HL-60 (cell line): ENCODE measurements at regions not wholly inside any gene's neighbourhood (a gene's known extent, or its start where the extent isn't known, plus 50 kb on each side); places are given as distances from the start of the nearest gene placed in this dataset.

Experiments
- DNase-seq, 2 experiments: peaks; one replicate each; pipeline ENCODE4 v3.0.0-alpha.2; 2010 to 2020; ENCODE audit warnings: low read depth in 1 of 2, low spot score in 1 of 2
- H3K27ac ChIP-seq: fragments of 250-450 bp; sonication (Bioruptor Pico); replicated peaks from 2 replicates; pipeline ENCODE4 v1.5.1; 2020; ENCODE audit warnings: mild to moderate bottlenecking, moderate library complexity
- H3K27me3 ChIP-seq: fragments of 250-450 bp; sonication (Bioruptor Pico); 2 replicates; pipeline ENCODE4 v1.5.1; 2021; ENCODE audit warnings: mild to moderate bottlenecking, moderate library complexity; ENCODE audit not compliant: insufficient read depth, poor library complexity, severe bottlenecking
- H3K4me3 ChIP-seq: replicated peaks from 2 replicates; pipeline ENCODE4 v1.5.1; 2011; ENCODE audit warnings: mild to moderate bottlenecking, control low read depth, low read length; ENCODE audit not compliant: insufficient read depth
- GABPA ChIP-seq: IDR thresholded peaks from 2 replicates; pipeline ENCODE4 v1.6.1; 2012; ENCODE audit warnings: low read depth
- POLR2AphosphoS5 ChIP-seq: IDR thresholded peaks from 2 replicates; pipeline ENCODE4 v1.6.1; 2012; ENCODE audit warnings: low read depth
- SPI1 ChIP-seq: IDR thresholded peaks from 2 replicates; pipeline ENCODE4 v1.6.1; 2012; ENCODE audit warnings: low read depth, mild to moderate bottlenecking, borderline replicate concordance
- TF ChIP-seq, protein P1 (sequence below): IDR thresholded peaks from one replicate; pipeline ENCODE4 v1.5.1; 2011; ENCODE audit warnings: low read length, control low read depth, inconsistent platforms; ENCODE audit not compliant: insufficient read depth
- TF ChIP-seq, protein P2 (sequence below): IDR thresholded peaks from 2 replicates; pipeline ENCODE4 v1.6.1; 2012; ENCODE audit warnings: low read depth; ENCODE audit not compliant: insufficient replicate concordance

DNA sequence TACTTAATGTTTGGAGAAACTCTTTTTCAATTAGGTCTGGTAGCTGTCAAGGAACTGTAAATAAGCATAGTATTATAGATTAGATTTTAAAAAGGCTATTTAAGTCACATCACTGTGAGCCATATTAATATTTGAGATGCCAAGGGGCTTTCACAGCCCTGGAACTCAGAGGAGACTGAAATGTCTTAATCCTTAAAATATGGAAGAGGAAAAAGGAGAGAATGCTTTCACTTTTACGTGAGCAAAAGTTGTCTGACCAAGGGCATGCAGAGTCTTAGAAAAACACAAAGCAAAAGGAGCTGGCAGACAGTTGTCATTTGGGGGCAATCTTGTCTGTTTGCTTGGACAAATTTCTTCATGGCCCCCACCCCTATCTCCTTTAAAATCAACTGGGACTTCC is 253.2 kb upstream of the IGFBP7 start:
- Histone ChIP-seq H3K4me3 (no peak overlapping the region), H3K27ac (no peak overlapping the region), H3K27me3 (no peaks in the 10 kb centered on the region)
- TF ChIP-seq, protein P1, sequence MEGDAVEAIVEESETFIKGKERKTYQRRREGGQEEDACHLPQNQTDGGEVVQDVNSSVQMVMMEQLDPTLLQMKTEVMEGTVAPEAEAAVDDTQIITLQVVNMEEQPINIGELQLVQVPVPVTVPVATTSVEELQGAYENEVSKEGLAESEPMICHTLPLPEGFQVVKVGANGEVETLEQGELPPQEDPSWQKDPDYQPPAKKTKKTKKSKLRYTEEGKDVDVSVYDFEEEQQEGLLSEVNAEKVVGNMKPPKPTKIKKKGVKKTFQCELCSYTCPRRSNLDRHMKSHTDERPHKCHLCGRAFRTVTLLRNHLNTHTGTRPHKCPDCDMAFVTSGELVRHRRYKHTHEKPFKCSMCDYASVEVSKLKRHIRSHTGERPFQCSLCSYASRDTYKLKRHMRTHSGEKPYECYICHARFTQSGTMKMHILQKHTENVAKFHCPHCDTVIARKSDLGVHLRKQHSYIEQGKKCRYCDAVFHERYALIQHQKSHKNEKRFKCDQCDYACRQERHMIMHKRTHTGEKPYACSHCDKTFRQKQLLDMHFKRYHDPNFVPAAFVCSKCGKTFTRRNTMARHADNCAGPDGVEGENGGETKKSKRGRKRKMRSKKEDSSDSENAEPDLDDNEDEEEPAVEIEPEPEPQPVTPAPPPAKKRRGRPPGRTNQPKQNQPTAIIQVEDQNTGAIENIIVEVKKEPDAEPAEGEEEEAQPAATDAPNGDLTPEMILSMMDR, result no peak
- TF ChIP-seq SPI1 (peak; percentile 69), POLR2AphosphoS5 (no peak), GABPA (no peak)
- TF ChIP-seq, protein P2, sequence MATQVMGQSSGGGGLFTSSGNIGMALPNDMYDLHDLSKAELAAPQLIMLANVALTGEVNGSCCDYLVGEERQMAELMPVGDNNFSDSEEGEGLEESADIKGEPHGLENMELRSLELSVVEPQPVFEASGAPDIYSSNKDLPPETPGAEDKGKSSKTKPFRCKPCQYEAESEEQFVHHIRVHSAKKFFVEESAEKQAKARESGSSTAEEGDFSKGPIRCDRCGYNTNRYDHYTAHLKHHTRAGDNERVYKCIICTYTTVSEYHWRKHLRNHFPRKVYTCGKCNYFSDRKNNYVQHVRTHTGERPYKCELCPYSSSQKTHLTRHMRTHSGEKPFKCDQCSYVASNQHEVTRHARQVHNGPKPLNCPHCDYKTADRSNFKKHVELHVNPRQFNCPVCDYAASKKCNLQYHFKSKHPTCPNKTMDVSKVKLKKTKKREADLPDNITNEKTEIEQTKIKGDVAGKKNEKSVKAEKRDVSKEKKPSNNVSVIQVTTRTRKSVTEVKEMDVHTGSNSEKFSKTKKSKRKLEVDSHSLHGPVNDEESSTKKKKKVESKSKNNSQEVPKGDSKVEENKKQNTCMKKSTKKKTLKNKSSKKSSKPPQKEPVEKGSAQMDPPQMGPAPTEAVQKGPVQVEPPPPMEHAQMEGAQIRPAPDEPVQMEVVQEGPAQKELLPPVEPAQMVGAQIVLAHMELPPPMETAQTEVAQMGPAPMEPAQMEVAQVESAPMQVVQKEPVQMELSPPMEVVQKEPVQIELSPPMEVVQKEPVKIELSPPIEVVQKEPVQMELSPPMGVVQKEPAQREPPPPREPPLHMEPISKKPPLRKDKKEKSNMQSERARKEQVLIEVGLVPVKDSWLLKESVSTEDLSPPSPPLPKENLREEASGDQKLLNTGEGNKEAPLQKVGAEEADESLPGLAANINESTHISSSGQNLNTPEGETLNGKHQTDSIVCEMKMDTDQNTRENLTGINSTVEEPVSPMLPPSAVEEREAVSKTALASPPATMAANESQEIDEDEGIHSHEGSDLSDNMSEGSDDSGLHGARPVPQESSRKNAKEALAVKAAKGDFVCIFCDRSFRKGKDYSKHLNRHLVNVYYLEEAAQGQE, result no peak
- no peak for DNase-seq

DNA sequence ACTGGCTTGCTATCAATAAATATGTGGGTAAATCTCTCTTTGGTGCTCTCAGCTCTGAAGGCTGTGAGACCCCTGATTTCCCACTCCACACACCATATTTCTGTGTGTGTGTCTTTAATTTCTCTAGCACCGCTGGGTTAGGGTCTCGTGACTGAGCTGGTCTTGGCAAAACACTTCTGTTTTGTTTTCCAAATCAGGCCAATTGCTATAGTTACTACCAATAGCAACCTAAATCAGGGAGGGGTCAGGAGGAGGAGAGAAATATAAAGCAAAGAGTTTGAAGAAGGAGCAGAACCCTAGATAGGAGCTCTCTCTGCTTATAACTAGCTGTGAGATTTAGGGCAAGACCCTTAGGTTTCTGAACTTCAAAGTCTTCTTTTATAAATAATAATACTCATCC is 250.5 kb upstream of the IGFBP7 start:
- DNase-seq, result no peak
- no peak for TF ChIP-seq GABPA
- TF ChIP-seq, protein P1, result no peak
- no peak for TF ChIP-seq POLR2AphosphoS5
- TF ChIP-seq, protein P2, result no peak
- TF ChIP-seq SPI1, result no peak

DNA sequence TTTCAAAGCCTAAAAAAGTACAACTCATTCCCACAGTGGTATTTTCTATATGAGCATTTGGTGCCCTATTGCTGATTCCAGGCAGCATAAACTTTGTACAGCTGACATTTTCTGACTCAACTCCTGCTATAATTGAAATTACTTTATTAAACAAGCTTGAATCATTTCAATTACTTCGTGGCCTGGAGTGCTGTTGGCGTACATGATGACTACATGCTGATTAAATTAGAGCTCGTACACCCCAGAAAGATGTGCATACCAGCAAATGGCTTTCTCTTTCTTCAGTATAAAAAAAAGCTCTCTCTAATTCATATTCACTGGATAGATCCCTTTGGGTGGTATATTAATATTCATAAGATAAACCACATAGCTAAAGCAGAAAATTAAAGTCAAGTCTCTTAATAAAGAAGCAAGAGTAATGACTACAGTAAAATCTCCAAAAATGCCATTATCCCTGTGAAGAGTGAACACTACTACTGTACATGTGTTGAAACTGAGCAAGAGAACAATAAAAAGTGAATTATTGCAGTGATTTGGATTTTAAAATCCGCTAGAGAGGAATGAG is 245.0 kb upstream of the IGFBP7 start:
- no peak overlapping the region for H3K27ac ChIP-seq
- DNase-seq, result no peak
- H3K4me3 ChIP-seq, result no peak overlapping the region
- TF ChIP-seq, protein P1, result no peak
- TF ChIP-seq POLR2AphosphoS5 (no peak), SPI1 (no peak), GABPA (no peak)
- TF ChIP-seq, protein P2, result no peak
- peaks cover 2% of the 10 kb centered on the region for H3K27me3 ChIP-seq

More for the DNA sequence above, 250.5 kb upstream of the IGFBP7 start:
- Histone ChIP-seq H3K4me3 (no peak overlapping the region), H3K27ac (no peak overlapping the region), H3K27me3 (peaks cover 2% of the 10 kb centered on the region)
